Right lung (tissue), 2 donors: ENCODE measurements at regions not wholly inside any gene's neighbourhood (a gene's known extent, or its start where the extent isn't known, plus 50 kb on each side); places are given as distances from the start of the nearest gene placed in this dataset.

Experiments
- DNase-seq, 2 donors: peaks; one replicate each; pipeline ENCODE4 v3.0.0-alpha.2; 2013

GRCh38 chr1:90650401-90650800, 66.7 kb downstream of the BARHL2 start:
- no peak for DNase-seq

DNA sequence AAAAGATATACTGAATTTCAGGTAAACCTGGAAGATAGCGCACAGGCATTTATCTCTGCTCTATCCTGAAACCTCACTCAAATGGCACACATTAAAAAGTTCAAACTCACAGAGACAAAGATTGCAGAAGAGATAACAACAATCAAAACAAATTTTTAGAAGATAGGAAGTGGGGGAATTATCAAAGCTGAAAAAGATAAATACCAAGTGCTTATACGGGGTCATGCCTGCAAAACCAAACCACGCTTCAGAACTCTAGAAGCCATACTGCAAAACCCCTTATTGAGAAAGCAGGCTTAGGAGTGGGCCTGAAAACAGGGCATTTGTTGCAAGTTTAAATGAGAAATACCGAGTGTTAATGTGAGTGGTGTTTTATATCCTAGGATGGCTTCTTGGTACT, 76.8 kb downstream of the BARHL2 start:
- DNase-seq, result no peak

GRCh38 chr1:90622666-90623065, 94.4 kb downstream of the BARHL2 start:
- no peak for DNase-seq

- DNase-seq, result no peak
These were observed 95.1 kb downstream of the BARHL2 start for GRCh38 chr1:90621986-90622385.

DNA sequence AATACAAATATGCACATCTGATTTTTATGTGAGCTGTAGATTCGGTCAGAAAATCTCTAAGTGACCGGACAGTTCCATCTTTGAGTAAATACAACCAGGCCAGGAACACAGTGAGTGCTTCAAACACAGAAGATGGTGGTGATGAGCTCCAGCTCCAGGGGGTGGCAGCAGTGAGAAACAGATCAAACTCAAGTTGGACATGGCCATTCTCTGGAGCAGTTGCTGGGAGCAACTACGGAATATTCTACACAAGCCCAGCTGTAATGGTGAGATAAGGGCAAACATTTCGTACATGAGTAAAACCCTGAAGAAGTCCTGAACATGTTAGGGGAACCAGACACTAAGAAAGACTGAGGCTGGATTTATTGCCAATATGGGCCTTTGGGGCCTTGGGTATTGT, 100.7 kb downstream of the BARHL2 start:
- no peak for DNase-seq

GRCh38 chr1:90614872-90615271, 102.2 kb downstream of the BARHL2 start:
- no peak for DNase-seq

DNA sequence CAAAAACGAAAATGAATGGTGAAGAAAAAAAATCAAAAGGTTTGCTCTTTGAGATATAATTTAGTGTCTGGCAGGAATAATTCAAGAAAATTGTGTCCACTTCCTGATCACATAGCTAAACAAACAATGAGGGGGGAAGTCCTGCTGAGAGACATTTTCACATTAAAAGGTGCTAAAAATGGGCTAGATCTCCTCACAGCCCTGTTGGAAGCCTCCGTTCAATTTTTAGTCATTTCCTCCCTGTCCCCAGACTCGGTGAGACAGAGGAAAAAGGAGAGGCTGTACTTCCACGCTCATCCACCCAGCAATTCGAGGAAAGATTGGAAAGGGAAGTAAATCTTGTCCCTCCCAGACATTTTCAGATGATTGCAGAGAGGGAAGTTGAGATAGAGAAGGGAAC, 103.7 kb downstream of the BARHL2 start:
- no peak for DNase-seq

DNA sequence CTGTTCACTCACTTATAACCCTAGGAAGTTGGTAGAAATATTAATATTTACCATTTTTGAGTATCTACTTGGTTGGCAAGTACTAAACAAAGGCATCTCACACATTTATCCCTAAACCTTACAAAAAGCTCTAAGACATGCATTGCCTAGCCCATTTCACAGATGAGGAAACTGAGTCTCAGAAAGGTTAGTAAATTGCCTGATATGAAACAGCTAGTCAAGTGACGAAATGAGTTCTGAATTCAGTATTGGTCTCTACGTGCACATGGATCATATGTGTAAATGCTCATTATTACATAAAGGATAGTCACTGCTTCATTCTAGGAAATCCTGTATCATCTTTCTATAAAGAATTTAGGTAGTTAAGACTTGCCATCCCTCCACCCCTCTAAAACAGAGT, 105.1 kb downstream of the BARHL2 start:
- no peak for DNase-seq

GRCh38 chr1:90607736-90608135, 109.4 kb downstream of the BARHL2 start:
- no peak for DNase-seq

- DNase-seq, result no peak
These were observed 112.0 kb downstream of the BARHL2 start for GRCh38 chr1:90605070-90605469.

GRCh38 chr1:90593312-90593711, 123.8 kb downstream of the BARHL2 start:
- DNase-seq, result no peak

GRCh38 chr1:90591970-90592356, 125.1 kb downstream of the BARHL2 start:
- no peak for DNase-seq

DNA sequence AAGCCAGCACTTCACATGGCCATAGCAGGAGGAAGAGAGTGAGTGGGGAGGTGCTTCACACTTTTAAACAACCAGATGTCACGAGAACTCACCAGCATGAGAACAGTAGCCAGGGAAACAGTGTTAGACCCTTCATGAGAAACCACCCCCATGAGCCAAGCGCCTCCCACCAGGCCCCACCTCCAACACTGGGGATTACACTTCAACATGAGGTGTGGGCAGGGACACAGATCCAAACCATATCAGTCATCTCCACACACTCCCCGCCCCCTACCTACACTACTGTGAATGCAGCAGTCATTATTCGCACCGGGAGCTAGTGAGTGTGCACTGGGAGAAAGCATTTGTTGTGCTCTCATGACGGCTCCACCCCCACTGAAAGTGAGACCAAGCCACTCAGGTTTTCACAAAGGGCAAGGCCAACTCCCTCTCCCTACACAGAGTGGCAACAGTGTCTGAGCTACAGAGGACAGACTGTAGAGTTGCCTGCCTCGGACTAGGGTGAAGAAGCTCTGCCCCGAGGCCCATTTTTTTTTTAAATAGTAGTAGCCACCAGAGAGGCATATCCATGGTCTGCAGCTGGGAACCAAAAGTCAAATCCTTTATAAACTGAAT, 125.6 kb downstream of the BARHL2 start:
- no peak for DNase-seq

- no peak for DNase-seq
These were observed 136.9 kb downstream of the BARHL2 start for GRCh38 chr1:90580176-90580575.

GRCh38 chr1:90579212-90579802, 137.8 kb downstream of the BARHL2 start:
- DNase-seq, result peak in 1 of 2 donors; percentile 17

DNA sequence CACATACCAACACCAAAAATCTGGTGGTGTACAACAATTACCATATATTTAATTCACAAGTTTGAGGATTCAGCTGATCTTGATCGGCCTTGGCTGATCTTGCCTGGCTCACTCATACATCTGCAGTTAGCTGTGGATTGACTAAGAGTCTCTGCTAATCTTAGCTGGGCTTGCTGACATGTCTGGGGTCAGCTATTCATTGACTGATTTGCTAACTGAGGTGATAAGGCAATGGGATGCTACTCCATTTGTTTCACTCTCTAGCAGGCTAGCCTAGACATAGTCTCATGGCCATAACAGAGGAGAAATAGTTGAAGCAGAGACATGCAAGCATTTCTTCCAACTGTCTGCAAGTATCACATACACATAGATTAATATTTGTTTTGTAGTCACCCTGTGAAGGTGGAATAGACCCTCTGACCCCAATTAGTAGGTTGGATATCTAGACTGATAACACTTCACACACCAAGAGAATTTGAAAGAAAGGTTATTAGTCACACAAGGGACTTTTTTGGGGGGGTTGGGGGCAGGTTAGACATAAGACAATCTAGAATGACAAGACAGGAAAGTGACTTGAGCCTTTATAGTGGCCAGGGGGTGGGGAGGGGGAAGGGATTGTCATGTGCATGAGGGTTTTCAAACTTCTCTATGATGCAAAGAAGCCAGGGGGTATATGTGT, 142.3 kb downstream of the BARHL2 start:
- no peak for DNase-seq

GRCh38 chr1:90573736-90574135, 143.4 kb downstream of the BARHL2 start:
- no peak for DNase-seq

- DNase-seq, result no peak
These were observed 144.7 kb downstream of the BARHL2 start for GRCh38 chr1:90572446-90572845.

DNA sequence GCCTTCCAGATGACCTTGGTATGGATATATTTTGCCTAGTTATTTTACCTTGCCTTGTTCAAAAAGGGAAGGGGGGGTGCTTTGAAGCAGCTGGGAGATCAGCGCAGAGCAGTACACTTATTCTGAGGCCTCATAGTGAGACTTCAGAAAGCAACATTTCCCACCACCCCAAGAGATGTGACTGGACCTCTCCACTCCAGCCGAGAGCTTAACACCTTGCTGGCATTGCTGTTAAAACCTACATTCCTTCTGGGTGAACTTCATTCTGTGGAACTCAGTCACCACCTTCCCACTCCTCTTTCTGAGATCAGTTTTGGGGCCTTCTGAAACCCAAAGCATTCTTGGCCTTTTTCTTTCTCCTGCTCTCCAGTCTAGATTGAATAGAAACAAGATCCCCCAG, 148.7 kb downstream of the BARHL2 start:
- no peak for DNase-seq

- no peak for DNase-seq
These were observed 152.9 kb downstream of the BARHL2 start for GRCh38 chr1:90564164-90564563.

- DNase-seq, result no peak
These were observed 154.2 kb downstream of the BARHL2 start for GRCh38 chr1:90562892-90563291.

DNA sequence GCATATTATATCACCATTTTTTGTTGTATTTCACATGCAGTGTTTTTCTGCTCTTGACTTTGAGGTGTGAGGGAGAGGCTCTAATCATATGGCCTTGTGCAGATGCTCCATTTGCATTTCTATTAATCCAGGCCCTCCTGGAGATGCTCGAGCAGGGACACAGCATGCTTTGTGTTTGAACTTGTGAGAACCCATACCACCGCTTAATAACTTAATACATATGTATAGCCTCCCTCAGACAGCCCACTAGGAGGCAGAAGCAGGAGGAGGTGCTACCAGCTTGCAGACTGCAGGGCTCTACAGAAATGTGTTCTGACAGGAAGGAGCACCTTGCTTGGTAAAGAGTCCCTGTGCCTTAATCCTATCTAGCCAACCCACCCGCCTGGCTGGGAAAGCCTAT, 155.2 kb downstream of the BARHL2 start:
- no peak for DNase-seq

DNA sequence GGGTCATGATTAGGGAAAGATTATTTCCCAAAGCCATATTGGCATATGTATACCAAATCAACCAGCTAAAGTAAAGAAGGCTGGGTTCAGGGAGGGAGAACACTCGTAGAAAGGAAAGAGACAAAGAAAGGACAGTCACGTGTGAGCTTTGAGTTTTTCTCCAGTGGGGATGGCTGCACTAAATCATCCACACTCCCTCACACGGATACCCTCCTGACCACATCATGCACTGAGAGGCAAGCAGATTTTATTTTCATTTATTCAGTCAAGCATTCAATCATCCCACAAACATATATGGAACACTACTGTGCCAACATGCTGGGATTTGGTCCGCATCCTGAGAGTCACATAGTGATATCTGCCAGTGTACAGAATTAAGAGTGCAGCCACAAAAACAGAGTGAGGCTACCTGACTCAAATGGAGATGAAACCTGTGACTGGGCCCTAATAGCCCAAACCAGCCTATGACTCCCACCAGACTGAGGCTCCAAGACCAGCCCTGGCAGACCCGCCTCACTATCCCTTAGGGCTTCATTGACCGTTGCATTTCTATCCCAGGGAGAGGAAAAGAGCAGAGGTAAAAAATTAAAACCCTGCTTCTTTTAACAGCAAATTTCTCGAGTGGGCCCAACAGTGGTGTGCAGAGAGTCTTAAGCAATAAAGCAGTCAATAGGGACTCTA, 155.9 kb downstream of the BARHL2 start:
- no peak for DNase-seq
